ENCODE measurements at regions not wholly inside any gene's neighbourhood (a gene's known extent, or its start where the extent isn't known, plus 50 kb on each side); places are given as distances from the start of the nearest gene placed in this dataset.

DNA sequence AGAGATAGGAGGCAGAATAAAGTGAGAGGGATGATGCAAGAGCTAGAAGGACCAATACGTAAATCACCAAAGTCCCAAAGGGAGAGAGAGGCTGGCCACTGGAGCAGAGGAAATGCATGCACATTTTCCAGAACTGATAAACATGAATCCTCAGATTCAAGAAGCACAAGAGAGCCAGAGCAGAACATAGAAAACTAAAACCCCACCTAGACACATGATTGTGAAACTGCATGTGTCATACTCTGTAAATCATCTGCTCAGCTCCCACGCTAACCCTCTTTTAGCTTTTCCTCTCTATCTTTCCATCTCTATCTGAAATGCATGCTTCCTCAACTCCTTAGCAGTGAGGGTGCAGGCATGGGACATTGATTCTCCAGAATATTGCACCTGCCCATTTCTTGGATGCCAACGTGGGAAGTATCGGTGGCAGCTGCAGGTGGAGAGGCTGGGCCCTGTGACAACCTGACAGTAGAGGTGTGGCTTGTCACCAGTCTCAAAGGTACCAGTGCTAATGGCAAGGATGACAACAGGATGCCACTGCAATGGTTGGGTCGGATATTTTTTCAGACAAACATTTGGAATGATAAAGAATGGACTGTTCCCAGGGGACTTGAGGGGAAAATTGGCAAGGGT lies 89.3 kb upstream of the OTOS start:
- TF ChIP-seq, protein P1, sequence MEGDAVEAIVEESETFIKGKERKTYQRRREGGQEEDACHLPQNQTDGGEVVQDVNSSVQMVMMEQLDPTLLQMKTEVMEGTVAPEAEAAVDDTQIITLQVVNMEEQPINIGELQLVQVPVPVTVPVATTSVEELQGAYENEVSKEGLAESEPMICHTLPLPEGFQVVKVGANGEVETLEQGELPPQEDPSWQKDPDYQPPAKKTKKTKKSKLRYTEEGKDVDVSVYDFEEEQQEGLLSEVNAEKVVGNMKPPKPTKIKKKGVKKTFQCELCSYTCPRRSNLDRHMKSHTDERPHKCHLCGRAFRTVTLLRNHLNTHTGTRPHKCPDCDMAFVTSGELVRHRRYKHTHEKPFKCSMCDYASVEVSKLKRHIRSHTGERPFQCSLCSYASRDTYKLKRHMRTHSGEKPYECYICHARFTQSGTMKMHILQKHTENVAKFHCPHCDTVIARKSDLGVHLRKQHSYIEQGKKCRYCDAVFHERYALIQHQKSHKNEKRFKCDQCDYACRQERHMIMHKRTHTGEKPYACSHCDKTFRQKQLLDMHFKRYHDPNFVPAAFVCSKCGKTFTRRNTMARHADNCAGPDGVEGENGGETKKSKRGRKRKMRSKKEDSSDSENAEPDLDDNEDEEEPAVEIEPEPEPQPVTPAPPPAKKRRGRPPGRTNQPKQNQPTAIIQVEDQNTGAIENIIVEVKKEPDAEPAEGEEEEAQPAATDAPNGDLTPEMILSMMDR (IDR thresholded peaks at IDR 0.05) = no peak
- TF ChIP-seq EZH2 (IDR thresholded peaks at IDR 0.05) = no peak
